Mesenchymal stem cell (in vitro differentiated cells and primary cell): ENCODE measurements at regions not wholly inside any gene's neighbourhood (a gene's known extent, or its start where the extent isn't known, plus 50 kb on each side); places are given as distances from the start of the nearest gene placed in this dataset.
"Not testable (repeated sequence)": the region's sequence is repeated elsewhere in the genome, so short reads cannot be mapped to it uniquely, and the experiment has no call there.

Source experiments
- DNase-seq: peaks from one replicate; pipeline ENCODE4 v3.0.0-alpha.2; 2013
- H2AFZ ChIP-seq: one replicate; pipeline ENCODE4 v1.6.1; 2013; ENCODE audit warnings: low read depth, mild to moderate bottlenecking, control low read depth, inconsistent platforms, low read length, moderate library complexity
- H2AK5ac ChIP-seq: 2 replicates; pipeline ENCODE4 v1.6.1; 2013; ENCODE audit warnings: low read length, moderate library complexity, mild to moderate bottlenecking, inconsistent platforms; ENCODE audit not compliant: severe bottlenecking
- H2BK120ac ChIP-seq: one replicate; pipeline ENCODE4 v1.6.1; 2013; ENCODE audit warnings: low read depth, mild to moderate bottlenecking, inconsistent platforms, low read length, moderate library complexity
- H2BK12ac ChIP-seq, 2 experiments: one replicate each; pipeline ENCODE4 v1.6.1; 2013; ENCODE audit warnings: inconsistent platforms in 2 of 2, low read length in 2 of 2, mild to moderate bottlenecking in 2 of 2, moderate library complexity in 2 of 2, control low read depth in 1 of 2
- H2BK15ac ChIP-seq: one replicate; pipeline ENCODE4 v1.6.1; 2013; ENCODE audit warnings: mild to moderate bottlenecking, low read depth, inconsistent platforms; ENCODE audit not compliant: poor library complexity, severe bottlenecking
- H2BK5ac ChIP-seq: 2 replicates; pipeline ENCODE4 v1.6.1; 2013; ENCODE audit warnings: low read depth, mild to moderate bottlenecking, low read length, control low read depth, inconsistent platforms; ENCODE audit not compliant: poor library complexity, severe bottlenecking
- H3K14ac ChIP-seq, 2 experiments: one replicate each; pipeline ENCODE4 v1.6.1; 2013; ENCODE audit warnings: inconsistent platforms in 2 of 2, low read length in 2 of 2, control low read depth in 1 of 2, mild to moderate bottlenecking in 1 of 2, moderate library complexity in 1 of 2
- H3K18ac ChIP-seq, 2 experiments: one replicate each; pipeline ENCODE4 v1.6.1; 2013; ENCODE audit warnings: inconsistent platforms in 2 of 2, low read length in 2 of 2, control low read depth in 1 of 2, low read depth in 1 of 2, mild to moderate bottlenecking in 1 of 2
- H3K23ac ChIP-seq, 2 experiments: one replicate each; pipeline ENCODE4 v1.6.1; 2013; ENCODE audit warnings: inconsistent platforms in 2 of 2, low read length in 2 of 2, mild to moderate bottlenecking in 2 of 2, moderate library complexity in 2 of 2, control low read depth in 1 of 2
- H3K27ac ChIP-seq: 2 replicates; pipeline ENCODE4 v1.5.1; 2013; ENCODE audit warnings: mild to moderate bottlenecking, moderate library complexity, low read length, control low read depth, inconsistent platforms; ENCODE audit not compliant: poor library complexity, severe bottlenecking
- H3K27me3 ChIP-seq, 2 experiments: 2 replicates each; pipeline versions ENCODE4 v1.6.1 to v1.7.0; 2013; ENCODE audit warnings: low read length in 2 of 2, mild to moderate bottlenecking in 2 of 2, moderate library complexity in 2 of 2, control low read depth in 1 of 2, inconsistent platforms in 1 of 2; ENCODE audit not compliant: control insufficient read depth in 1 of 2, insufficient read depth in 1 of 2
- H3K36me3 ChIP-seq, 2 experiments: 2 replicates each; pipeline versions ENCODE4 v1.6.1 to v1.7.0; 2013; ENCODE audit warnings: low read length in 2 of 2, control low read depth in 1 of 2, inconsistent platforms in 1 of 2, low read depth in 1 of 2, mild to moderate bottlenecking in 1 of 2; ENCODE audit not compliant: insufficient read depth in 2 of 2, control insufficient read depth in 1 of 2
- H3K4ac ChIP-seq, 2 experiments: one replicate each; pipeline ENCODE4 v1.6.1; 2013; ENCODE audit warnings: inconsistent platforms in 2 of 2, low read length in 2 of 2, mild to moderate bottlenecking in 2 of 2, moderate library complexity in 2 of 2, control low read depth in 1 of 2, low read depth in 1 of 2
- H3K4me1 ChIP-seq: 2 replicates; pipeline ENCODE4 v1.6.1; 2013; ENCODE audit warnings: low read depth, low read length, control low read depth; ENCODE audit not compliant: control insufficient read depth, insufficient read depth
- H3K4me2 ChIP-seq: 2 replicates; pipeline ENCODE4 v1.6.1; 2013; ENCODE audit warnings: low read length, mild to moderate bottlenecking, inconsistent platforms; ENCODE audit not compliant: poor library complexity, severe bottlenecking
- H3K4me3 ChIP-seq, 2 experiments: 2 replicates each; pipeline versions ENCODE4 v1.5.1 to v1.7.0; 2013; ENCODE audit warnings: low read length in 2 of 2, mild to moderate bottlenecking in 2 of 2, control low read depth in 1 of 2, low read depth in 1 of 2; ENCODE audit not compliant: insufficient read depth in 1 of 2
- H3K79me1 ChIP-seq: replicated peaks from 2 replicates; pipeline ENCODE4 v1.6.1; 2013; ENCODE audit warnings: mild to moderate bottlenecking, control low read depth, low read length, inconsistent platforms; ENCODE audit not compliant: poor library complexity, severe bottlenecking
- H3K9ac ChIP-seq: 2 replicates; pipeline ENCODE4 v1.7.0; 2013; ENCODE audit warnings: mild to moderate bottlenecking, low read length, moderate library complexity
- H3K9me3 ChIP-seq: 2 replicates; pipeline ENCODE4 v1.7.0; 2013; ENCODE audit warnings: mild to moderate bottlenecking, low read length; ENCODE audit not compliant: control insufficient read depth
- H4K8ac ChIP-seq: one replicate; pipeline ENCODE4 v1.6.1; 2013; ENCODE audit warnings: inconsistent platforms, mild to moderate bottlenecking, low read length, moderate library complexity
- H4K91ac ChIP-seq: one replicate; pipeline ENCODE4 v1.6.1; 2013; ENCODE audit warnings: mild to moderate bottlenecking, low read length, inconsistent platforms
- WGBS: methylation state at CpG from one replicate; pipeline ENCODE4 v1.1.7; 2013; ENCODE audit warnings: mixed read lengths; 5-methylcytosine and 5-hydroxymethylcytosine counted together

- WGBS, result 93% methylated on average over 2 of the region's 3 CpGs
- no peak overlapping the region for H3K4me3 ChIP-seq
Measured at GRCh38 chr13:90055121-90055520, 1292.4 kb upstream of the MIR17HG start.

GRCh38 chr13:90055760-90056159 is 1291.7 kb upstream of the MIR17HG start:
- H2BK5ac ChIP-seq, result no peak overlapping the region
- H3K4me2 ChIP-seq, result no peak overlapping the region
- no peak overlapping the region for H3K14ac ChIP-seq
- no peak overlapping the region for H2AK5ac ChIP-seq
- no peak overlapping the region for H3K4me3 ChIP-seq
- no peak overlapping the region for H3K18ac ChIP-seq
- H3K4ac ChIP-seq, result no peak overlapping the region
- no peak overlapping the region for H3K9ac ChIP-seq
- no peaks in the 10 kb centered on the region for H3K36me3 ChIP-seq
- no peaks in the 10 kb centered on the region for H3K9me3 ChIP-seq
- no peak overlapping the region for H2BK120ac ChIP-seq
- no peaks in the 10 kb centered on the region for H3K79me1 ChIP-seq
- DNase-seq, result no peak
- H3K23ac ChIP-seq, result no peak overlapping the region
- no peak overlapping the region for H3K27ac ChIP-seq
- no peak overlapping the region for H2BK15ac ChIP-seq
- H3K27me3 ChIP-seq, result no peaks in the 10 kb centered on the region
- no peak overlapping the region for H4K8ac ChIP-seq
- H4K91ac ChIP-seq, result no peak overlapping the region
- no peak overlapping the region for H2BK12ac ChIP-seq
- H3K4me1 ChIP-seq, result no peaks in the 10 kb centered on the region
- no peak overlapping the region for H2AFZ ChIP-seq

More at GRCh38 chr13:90055121-90055520, 1292.4 kb upstream of the MIR17HG start:
- H3K36me3 ChIP-seq, result no peaks in the 10 kb centered on the region
- H4K91ac ChIP-seq, result no peak overlapping the region
- H3K9ac ChIP-seq, result no peak overlapping the region
- no peak overlapping the region for H3K27ac ChIP-seq
- no peak overlapping the region for H3K4ac ChIP-seq
- no peaks in the 10 kb centered on the region for H3K27me3 ChIP-seq
- H2AFZ ChIP-seq, result no peak overlapping the region
- no peak overlapping the region for H2BK5ac ChIP-seq
- no peak overlapping the region for H2AK5ac ChIP-seq
- no peak overlapping the region for H2BK120ac ChIP-seq
- no peak overlapping the region for H3K14ac ChIP-seq
- no peak overlapping the region for H2BK12ac ChIP-seq
- H3K9me3 ChIP-seq, result no peaks in the 10 kb centered on the region
- H2BK15ac ChIP-seq, result no peak overlapping the region
- H4K8ac ChIP-seq, result no peak overlapping the region
- H3K23ac ChIP-seq, result no peak overlapping the region
- no peaks in the 10 kb centered on the region for H3K4me1 ChIP-seq
- H3K79me1 ChIP-seq, result no peaks in the 10 kb centered on the region
- H3K18ac ChIP-seq, result no peak overlapping the region
- DNase-seq, result no peak
- no peak overlapping the region for H3K4me2 ChIP-seq

GRCh38 chr13:90064226-90064625 is 1283.3 kb upstream of the MIR17HG start:
- not testable (repeated sequence) for H3K79me1 ChIP-seq, DNase-seq

GRCh38 chr13:90068658-90069057 is 1278.8 kb upstream of the MIR17HG start:
- H2BK120ac ChIP-seq, result no peak overlapping the region
- no peak overlapping the region for H3K4me3 ChIP-seq
- no peak overlapping the region for H2BK12ac ChIP-seq
- H2BK5ac ChIP-seq, result no peak overlapping the region
- no peak overlapping the region for H3K14ac ChIP-seq
- no peaks in the 10 kb centered on the region for H3K79me1 ChIP-seq
- no peak overlapping the region for H3K9ac ChIP-seq
- no peak overlapping the region for H3K23ac ChIP-seq
- no peaks in the 10 kb centered on the region for H3K4me1 ChIP-seq
- no peak for DNase-seq
- H3K27ac ChIP-seq, result no peak overlapping the region
- H3K9me3 ChIP-seq, result no peaks in the 10 kb centered on the region
- no peak overlapping the region for H2AFZ ChIP-seq
- H4K91ac ChIP-seq, result no peak overlapping the region
- WGBS, result 56% methylated on average over 3 of the region's 3 CpGs
- H3K27me3 ChIP-seq, result no peaks in the 10 kb centered on the region
- no peak overlapping the region for H2BK15ac ChIP-seq
- no peaks in the 10 kb centered on the region for H3K36me3 ChIP-seq
- no peak overlapping the region for H3K4me2 ChIP-seq
- no peak overlapping the region for H2AK5ac ChIP-seq
- H4K8ac ChIP-seq, result no peak overlapping the region
- H3K4ac ChIP-seq, result no peak overlapping the region
- H3K18ac ChIP-seq, result no peak overlapping the region

More at GRCh38 chr13:90064226-90064625, 1283.3 kb upstream of the MIR17HG start:
- H2BK5ac ChIP-seq, H2BK120ac ChIP-seq, H3K36me3 ChIP-seq, H3K27me3 ChIP-seq, H3K18ac ChIP-seq, H3K14ac ChIP-seq, H3K23ac ChIP-seq, H4K8ac ChIP-seq, H3K4me3 ChIP-seq, H3K4ac ChIP-seq, H3K9ac ChIP-seq, H3K4me2 ChIP-seq, H2AK5ac ChIP-seq, H2BK12ac ChIP-seq, H3K9me3 ChIP-seq, H2AFZ ChIP-seq, H3K4me1 ChIP-seq, H2BK15ac ChIP-seq, H3K27ac ChIP-seq, H4K91ac ChIP-seq: not testable (repeated sequence)
